ENCODE measurements at regions not wholly inside any gene's neighbourhood (a gene's known extent, or its start where the extent isn't known, plus 50 kb on each side); places are given as distances from the start of the nearest gene placed in this dataset.
"Not testable (repeated sequence)": the region's sequence is repeated elsewhere in the genome, so short reads cannot be mapped to it uniquely, and the experiment has no call there.

- no peaks in the 10 kb centered on the region for H3K36me3 ChIP-seq
- H3K27ac ChIP-seq = no peak overlapping the region
- no peaks in the 10 kb centered on the region for H3K4me1 ChIP-seq
- no peaks in the 10 kb centered on the region for H3K27me3 ChIP-seq
- H3K4me3 ChIP-seq = no peak overlapping the region
- H3K9me3 ChIP-seq = no peaks in the 10 kb centered on the region
- DNase-seq (ENCODE audit: low spot score) = no peak
- no peak for TF ChIP-seq CTCF (IDR thresholded peaks at IDR 0.05)
Measured at GRCh38 chr4:114136069-114136468, 156.6 kb upstream of the ARSJ start.

- Histone ChIP-seq H3K9me3 (no peaks in the 10 kb centered on the region), H3K27me3 (no peaks in the 10 kb centered on the region), H3K27ac (no peak overlapping the region), H3K36me3 (no peaks in the 10 kb centered on the region), H3K4me3 (no peak overlapping the region), H3K4me1 (no peaks in the 10 kb centered on the region)
- no peak for DNase-seq (ENCODE audit: low spot score)
- TF ChIP-seq CTCF (IDR thresholded peaks at IDR 0.05) = no peak
Measured at GRCh38 chr4:114137984-114138383, 158.5 kb upstream of the ARSJ start.

GRCh38 chr4:114146947-114147618, 167.6 kb upstream of the ARSJ start:
- TF ChIP-seq CTCF (IDR thresholded peaks at IDR 0.05) = no peak
- Histone ChIP-seq H3K4me3 (no peak overlapping the region), H3K27ac (no peak overlapping the region), H3K4me1 (no peaks in the 10 kb centered on the region), H3K36me3 (no peaks in the 10 kb centered on the region), H3K9me3 (no peaks in the 10 kb centered on the region), H3K27me3 (no peaks in the 10 kb centered on the region)
- no peak for DNase-seq (ENCODE audit: low spot score)

GRCh38 chr4:114147619-114148208, 168.3 kb upstream of the ARSJ start:
- H3K9me3 ChIP-seq; H3K36me3 ChIP-seq; H3K27me3 ChIP-seq; H3K4me3 ChIP-seq; H3K27ac ChIP-seq; H3K4me1 ChIP-seq; DNase-seq (ENCODE audit: low spot score): not testable (repeated sequence)

- not testable (repeated sequence) for H3K27me3 ChIP-seq; H3K4me1 ChIP-seq; H3K36me3 ChIP-seq; DNase-seq (ENCODE audit: low spot score); H3K27ac ChIP-seq; H3K4me3 ChIP-seq; H3K9me3 ChIP-seq
Measured at GRCh38 chr4:114148372-114149070, 169.1 kb upstream of the ARSJ start.

- DNase-seq (ENCODE audit: low spot score) = no peak
- Histone ChIP-seq H3K9me3 (no peaks in the 10 kb centered on the region), H3K36me3 (no peaks in the 10 kb centered on the region), H3K27ac (no peak overlapping the region), H3K4me1 (no peaks in the 10 kb centered on the region), H3K27me3 (no peaks in the 10 kb centered on the region), H3K4me3 (no peak overlapping the region)
- no peak for TF ChIP-seq CTCF (IDR thresholded peaks at IDR 0.05)
Measured at GRCh38 chr4:114156371-114156770, 176.9 kb upstream of the ARSJ start.
